HG03521 (cell line): ENCODE measurements at regions not wholly inside any gene's neighbourhood (a gene's known extent, or its start where the extent isn't known, plus 50 kb on each side); places are given as distances from the start of the nearest gene placed in this dataset.
"Not testable (repeated sequence)": the region's sequence is repeated elsewhere in the genome, so short reads cannot be mapped to it uniquely, and the experiment has no call there.

Experiments used
- ATAC-seq: cut with Tn5 transposase; IDR thresholded peaks from one replicate; pipeline ENCODE4 v1.9.1; 2021; ENCODE audit warnings: mild to moderate bottlenecking, moderate library complexity; ENCODE audit not compliant: unreplicated experiment

GRCh38 chr14:29982171-29982570, 54.5 kb upstream of the PRKD1 start:
- ATAC-seq, result no peak

GRCh38 chr14:29982993-29983392, 55.3 kb upstream of the PRKD1 start:
- no peak for ATAC-seq

DNA sequence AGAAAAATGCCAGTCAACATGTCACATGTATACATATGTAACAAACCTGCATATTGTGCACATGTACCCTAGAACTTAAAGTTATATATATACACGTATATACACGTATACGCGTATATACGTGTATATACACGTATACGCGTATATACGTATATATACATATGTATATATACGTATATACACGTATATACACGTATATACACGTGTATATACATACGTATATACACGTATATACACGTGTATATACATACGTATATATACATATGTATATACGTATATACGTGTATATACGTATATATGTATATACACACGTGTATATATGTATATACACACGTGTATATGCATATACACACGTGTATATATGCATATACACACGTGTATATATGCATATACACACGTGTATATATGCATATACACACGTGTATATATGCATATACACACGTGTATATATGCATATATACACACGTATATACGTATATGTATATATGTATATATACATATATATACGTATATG, 62.8 kb upstream of the PRKD1 start:
- ATAC-seq, result not testable (repeated sequence)

DNA sequence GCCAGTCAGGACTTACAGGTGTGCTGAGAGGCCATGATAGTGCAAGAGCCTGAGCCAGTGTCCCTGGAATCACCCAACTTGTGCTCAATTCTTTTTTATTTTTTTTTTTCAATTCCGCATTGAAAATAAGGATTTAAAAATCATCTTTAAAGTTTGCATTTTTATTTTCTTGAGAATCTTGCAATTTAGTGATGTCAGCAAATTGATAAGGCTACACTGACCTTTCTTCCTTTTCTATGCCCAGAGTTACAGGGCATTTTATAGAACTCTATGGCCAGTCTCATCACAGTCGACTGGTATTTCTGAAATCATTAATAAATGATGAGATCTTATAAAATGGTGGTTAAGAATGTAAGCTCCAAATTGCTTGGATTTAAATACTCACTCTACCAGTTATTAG, 63.3 kb upstream of the PRKD1 start:
- ATAC-seq, result no peak

DNA sequence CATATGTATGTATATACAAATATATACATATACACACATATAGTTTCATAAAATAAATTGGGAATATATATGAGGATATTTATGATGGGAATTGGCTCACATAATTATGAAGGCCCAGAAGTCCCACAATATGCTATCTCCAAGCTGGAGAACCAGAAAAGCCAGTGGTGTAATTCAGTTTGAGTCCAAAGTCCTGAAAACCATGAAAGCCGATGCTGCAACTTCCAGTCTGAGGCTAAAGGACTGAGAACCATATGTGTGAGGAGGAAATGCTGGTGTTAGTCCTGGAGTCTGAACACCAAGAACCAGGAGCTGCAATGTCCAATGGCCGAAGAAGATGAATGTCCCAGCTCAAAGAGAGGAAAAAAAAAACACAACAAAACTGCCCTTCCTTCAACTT, 65.5 kb upstream of the PRKD1 start:
- no peak for ATAC-seq

DNA sequence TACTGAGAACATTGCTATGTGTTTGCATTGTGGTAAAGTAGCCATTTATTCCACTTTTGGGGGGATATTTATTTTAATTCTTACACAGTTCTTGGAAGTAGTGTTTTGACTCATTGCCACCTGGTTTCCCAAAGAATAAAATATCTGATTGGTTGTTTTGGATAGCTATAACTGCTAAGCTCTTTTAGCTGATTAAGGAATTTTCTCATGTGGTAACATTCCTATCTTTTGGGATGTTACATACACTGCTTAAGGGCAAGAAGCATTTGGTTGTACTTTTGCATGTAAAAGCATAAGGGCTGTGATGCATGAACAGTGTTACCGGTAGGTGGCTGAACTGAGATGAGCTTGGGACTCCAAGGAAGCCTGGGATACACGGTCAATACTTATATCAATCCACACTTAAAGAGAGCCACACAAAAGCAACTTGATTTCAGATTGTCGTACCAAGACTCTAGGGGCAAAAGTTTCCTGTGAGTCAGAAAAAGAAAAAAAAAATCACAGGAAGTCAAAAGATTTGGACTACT, 71.4 kb upstream of the PRKD1 start:
- no peak for ATAC-seq

DNA sequence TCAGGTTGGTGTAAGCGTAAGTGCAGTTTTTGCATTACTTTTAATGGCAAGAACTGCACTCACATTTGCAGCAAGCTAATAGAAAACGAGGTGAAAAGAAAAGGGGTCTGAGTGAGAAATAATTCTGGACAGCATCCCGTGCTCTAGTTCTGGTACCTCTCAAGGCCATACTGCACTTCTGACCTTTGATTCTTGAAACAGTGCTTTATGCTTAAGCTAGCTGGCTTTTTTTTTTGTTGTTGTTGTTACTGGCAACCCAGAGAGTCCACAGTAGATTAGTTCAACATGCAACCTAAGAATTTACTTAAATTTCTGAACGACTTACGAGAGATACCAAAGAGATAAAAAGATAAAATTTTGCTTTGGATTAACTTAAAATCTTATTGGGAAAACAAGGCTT, 75.2 kb upstream of the PRKD1 start:
- no peak for ATAC-seq

DNA sequence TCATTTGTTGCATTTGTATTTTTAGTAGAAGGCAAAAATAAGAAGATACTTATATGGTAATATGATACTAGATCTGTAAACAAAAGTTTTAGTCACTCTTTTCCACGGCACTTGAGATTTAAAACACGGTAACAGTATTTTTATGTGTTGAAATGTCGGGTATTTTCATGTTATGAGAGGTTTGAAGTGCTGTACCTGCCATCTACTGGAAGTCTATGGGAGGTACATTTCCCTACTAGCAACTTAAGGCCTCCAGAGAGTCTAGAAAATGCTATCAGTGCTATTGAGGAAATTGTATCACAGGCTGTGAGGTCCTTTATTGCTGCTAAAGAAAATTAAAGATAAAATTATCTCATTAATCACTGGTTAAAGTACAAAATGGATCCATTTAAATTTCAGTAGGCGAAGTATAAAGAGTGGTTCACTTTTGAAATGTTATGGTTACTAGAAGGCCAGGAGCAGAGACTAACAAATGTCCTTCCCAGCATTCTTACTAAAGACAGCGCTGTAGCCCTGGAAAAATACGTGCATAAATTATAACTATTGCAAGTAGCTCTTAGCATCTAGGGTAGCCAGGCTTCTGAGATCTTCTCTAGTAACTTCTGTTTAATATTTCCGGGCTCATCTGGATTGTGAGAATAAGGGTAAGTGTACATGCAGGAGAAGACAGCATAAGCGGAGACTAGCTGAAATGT, 77.6 kb upstream of the PRKD1 start:
- no peak for ATAC-seq

GRCh38 chr14:30006695-30007094, 79.0 kb upstream of the PRKD1 start:
- no peak for ATAC-seq

DNA sequence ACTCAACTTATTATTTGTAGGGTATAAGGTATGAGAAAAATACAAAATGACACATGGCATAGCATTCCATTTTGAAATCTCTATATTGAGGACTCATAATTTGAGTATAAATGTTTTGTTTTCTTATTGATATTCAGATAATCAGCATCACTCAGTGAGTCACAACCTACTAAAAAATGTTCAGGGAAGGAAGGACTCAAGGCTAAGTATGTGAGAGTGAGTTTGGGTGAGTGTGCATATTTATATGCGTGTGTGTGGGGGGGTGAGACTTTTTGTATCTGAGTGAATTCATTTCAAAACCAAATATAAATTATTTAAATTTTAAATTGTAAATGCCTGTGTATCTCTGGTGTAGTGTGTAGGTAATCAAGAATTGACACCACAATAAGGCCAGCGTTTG, 87.8 kb upstream of the PRKD1 start:
- no peak for ATAC-seq

GRCh38 chr14:30016002-30016401, 88.4 kb upstream of the PRKD1 start:
- ATAC-seq, result no peak

GRCh38 chr14:30017370-30017993, 89.8 kb upstream of the PRKD1 start:
- no peak for ATAC-seq

- ATAC-seq, result no peak
These were observed 92.6 kb upstream of the PRKD1 start for GRCh38 chr14:30020271-30020670.

GRCh38 chr14:30020687-30021086, 93.0 kb upstream of the PRKD1 start:
- no peak for ATAC-seq

DNA sequence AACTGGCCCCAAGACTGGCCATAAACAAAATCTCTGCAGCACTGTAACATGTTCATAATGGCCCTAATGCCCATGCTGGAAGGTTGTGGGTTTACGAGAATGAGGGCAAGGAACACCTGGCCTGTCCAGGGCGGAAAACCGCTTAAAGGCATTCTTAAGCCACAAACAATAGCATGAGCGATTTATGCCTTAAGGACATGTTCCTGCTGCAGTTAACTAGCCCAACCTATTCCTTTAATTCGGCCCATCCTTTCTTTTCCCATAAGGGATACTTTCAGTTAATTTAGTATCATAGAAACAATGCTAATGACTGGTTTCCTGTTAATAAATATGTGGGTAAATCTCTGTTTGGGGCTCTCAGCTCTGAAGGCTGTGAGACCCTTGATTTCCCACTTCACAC, 95.7 kb upstream of the PRKD1 start:
- ATAC-seq, result not testable (repeated sequence)

GRCh38 chr14:30034152-30034551, 106.5 kb upstream of the PRKD1 start:
- no peak for ATAC-seq

DNA sequence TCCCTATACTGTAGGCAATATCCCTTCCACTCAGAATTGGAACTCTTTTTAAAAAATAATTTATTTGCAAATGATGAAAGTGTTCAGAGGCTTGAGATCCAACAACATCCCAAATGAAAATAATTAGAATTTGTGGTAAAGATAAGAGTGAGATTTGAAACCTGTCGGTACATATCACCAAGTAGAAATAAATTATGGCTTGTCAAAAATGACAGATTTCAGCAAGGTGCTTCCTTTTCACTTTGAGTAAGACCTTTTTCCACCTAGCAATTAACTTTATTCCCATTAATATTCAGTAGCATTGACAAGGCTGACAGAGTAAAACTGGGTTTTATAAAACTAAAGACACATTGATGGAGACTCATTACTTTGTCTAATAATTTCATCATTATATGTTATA, 107.7 kb upstream of the PRKD1 start:
- ATAC-seq, result no peak

DNA sequence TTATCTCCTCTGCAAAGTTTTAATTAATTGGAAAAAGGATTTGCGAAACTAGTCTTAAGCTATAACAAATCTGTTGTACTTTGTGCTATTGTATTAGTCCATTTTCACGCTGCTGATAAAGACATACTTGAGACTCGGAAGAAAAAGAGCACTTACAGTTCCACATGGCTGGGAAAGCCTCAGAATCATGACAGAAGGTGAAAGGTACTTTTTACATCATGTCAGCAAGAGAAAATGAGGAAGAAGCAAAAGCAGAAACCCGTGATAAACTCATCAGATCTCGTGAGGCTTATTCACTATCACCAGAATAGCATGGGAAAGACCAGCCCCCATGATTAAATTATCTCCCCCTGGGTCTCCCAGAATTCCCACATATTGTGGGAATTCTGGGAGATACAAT, 118.1 kb upstream of the PRKD1 start:
- no peak for ATAC-seq

DNA sequence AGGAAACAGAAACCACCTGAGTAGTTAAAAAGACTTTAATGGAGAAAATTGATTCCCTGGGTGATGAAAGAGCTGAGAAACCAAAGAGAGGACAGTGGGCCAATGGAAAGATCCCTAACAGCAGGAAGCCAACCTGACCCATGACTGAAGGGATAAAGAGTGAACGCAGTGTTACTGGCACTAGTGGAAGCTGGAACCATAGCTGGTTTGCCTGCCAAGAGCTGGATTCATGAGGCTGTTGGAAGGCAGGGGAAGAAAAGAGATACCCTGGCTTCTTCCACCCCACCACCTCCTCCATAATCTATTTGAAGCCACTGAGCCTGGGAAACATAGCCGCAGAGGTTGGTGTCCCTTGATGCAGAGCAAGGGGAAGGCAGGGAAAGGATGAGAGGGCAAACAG, 125.5 kb upstream of the PRKD1 start:
- no peak for ATAC-seq

GRCh38 chr14:30054201-30054600, 126.6 kb upstream of the PRKD1 start:
- no peak for ATAC-seq

- ATAC-seq, result no peak
These were observed 130.8 kb upstream of the PRKD1 start for GRCh38 chr14:30058401-30058800.

GRCh38 chr14:30063746-30064145, 136.1 kb upstream of the PRKD1 start:
- ATAC-seq, result no peak
